ENCODE measurements at regions not wholly inside any gene's neighbourhood (a gene's known extent, or its start where the extent isn't known, plus 50 kb on each side); places are given as distances from the start of the nearest gene placed in this dataset.

DNA sequence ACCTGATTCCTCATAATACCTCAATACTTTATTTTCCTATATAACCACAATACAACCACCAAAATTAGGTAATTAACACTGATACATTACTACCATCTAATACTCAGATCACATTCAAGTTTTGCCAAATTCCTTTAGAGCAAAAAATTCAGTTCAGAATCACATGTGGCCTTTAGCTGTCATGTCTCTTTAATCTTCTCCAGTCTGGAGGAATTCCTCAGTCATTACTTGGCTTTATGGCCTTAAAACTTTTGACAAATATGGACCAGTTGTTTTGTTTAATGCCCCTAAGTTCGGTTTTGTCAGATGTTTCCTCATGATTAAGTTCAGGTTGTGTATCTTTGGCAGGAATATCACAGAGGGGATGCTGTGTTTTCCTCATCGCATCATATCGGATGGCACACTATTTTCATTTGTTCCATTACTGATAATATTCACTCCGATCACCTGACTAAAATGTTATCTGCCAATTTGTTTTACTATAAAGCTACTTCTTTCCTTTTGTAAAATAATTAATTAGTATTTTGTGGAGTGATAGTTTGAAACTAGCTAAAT lies 51.2 kb upstream of the AKIRIN2 start:
- TF ChIP-seq EZH2 (IDR thresholded peaks at IDR 0.05; ENCODE audit: borderline replicate concordance, low read length) = no peak
- TF ChIP-seq, protein P1, sequence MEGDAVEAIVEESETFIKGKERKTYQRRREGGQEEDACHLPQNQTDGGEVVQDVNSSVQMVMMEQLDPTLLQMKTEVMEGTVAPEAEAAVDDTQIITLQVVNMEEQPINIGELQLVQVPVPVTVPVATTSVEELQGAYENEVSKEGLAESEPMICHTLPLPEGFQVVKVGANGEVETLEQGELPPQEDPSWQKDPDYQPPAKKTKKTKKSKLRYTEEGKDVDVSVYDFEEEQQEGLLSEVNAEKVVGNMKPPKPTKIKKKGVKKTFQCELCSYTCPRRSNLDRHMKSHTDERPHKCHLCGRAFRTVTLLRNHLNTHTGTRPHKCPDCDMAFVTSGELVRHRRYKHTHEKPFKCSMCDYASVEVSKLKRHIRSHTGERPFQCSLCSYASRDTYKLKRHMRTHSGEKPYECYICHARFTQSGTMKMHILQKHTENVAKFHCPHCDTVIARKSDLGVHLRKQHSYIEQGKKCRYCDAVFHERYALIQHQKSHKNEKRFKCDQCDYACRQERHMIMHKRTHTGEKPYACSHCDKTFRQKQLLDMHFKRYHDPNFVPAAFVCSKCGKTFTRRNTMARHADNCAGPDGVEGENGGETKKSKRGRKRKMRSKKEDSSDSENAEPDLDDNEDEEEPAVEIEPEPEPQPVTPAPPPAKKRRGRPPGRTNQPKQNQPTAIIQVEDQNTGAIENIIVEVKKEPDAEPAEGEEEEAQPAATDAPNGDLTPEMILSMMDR (conservative IDR thresholded peaks at IDR 0.05 in 1 of 2, IDR thresholded peaks at IDR 0.05 in 1 of 2; ENCODE audit: extremely low read depth in 1 of 2, insufficient read depth in 1 of 2, low read depth in 1 of 2, low read length in 2 of 2) = no peak
